ENCODE measurements at regions not wholly inside any gene's neighbourhood (a gene's known extent, or its start where the extent isn't known, plus 50 kb on each side); places are given as distances from the start of the nearest gene placed in this dataset.

DNA sequence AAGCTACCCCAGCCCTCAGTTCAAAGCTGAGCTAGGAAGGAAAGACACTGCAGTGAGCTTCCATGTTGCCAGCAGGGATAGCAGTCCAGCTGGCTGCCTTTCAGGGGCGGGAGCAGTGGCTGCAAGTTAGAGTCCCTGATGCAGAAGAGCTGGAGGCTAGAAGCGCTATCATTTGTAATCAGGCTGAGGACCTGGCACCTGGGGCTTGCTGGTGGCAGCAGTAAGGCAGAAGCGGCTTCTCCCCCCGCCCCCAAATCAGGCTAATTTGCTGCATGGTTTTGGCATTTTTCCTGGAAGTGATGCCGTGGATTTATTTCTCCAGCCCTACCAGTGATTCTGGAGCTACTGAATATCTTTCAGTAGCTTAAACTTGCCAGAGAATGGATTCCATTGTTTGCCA is 203.3 kb downstream of the CLCN4 start:
- ChIA-PET CTCF (no interaction called here), POLR2A (no interaction called here)
- Histone ChIP-seq H3K27me3 (ENCODE audit: control insufficient read depth, insufficient read depth, low read length) (no peaks in the 10 kb centered on the region), H3K4me3 (ENCODE audit: low read depth in 2 of 2, low read length in 2 of 2) (no peak overlapping the region), H3K36me3 (ENCODE audit: control insufficient read depth, insufficient read depth, low read length) (no peaks in the 10 kb centered on the region), H3K4me1 (ENCODE audit: control insufficient read depth, insufficient read depth, low read length) (no peaks in the 10 kb centered on the region), H3K9me3 (ENCODE audit: control insufficient read depth, insufficient read depth, low read depth, low read length) (no peaks in the 10 kb centered on the region), H3K27ac (ENCODE audit: low read length) (no peak overlapping the region)
- DNase-seq (ENCODE audit: low read depth, low spot score) (no peak), ATAC-seq (no peak)
- in situ Hi-C loops (cut with HindIII; ENCODE audit: low pct_unique_long_range_greater_than_20kb, low sequenced_read_pairs): no loop called here
- TF ChIP-seq POLR2AphosphoS5 (IDR thresholded peaks at IDR 0.05; ENCODE audit: low read depth, low read length) (no peak), SIN3A (IDR thresholded peaks at IDR 0.05; ENCODE audit: borderline replicate concordance, insufficient read depth, low read depth, low read length) (no peak), TCF7L2 (IDR thresholded peaks at IDR 0.05; ENCODE audit: low read depth, low read length) (no peak)
- TF ChIP-seq, protein P1, sequence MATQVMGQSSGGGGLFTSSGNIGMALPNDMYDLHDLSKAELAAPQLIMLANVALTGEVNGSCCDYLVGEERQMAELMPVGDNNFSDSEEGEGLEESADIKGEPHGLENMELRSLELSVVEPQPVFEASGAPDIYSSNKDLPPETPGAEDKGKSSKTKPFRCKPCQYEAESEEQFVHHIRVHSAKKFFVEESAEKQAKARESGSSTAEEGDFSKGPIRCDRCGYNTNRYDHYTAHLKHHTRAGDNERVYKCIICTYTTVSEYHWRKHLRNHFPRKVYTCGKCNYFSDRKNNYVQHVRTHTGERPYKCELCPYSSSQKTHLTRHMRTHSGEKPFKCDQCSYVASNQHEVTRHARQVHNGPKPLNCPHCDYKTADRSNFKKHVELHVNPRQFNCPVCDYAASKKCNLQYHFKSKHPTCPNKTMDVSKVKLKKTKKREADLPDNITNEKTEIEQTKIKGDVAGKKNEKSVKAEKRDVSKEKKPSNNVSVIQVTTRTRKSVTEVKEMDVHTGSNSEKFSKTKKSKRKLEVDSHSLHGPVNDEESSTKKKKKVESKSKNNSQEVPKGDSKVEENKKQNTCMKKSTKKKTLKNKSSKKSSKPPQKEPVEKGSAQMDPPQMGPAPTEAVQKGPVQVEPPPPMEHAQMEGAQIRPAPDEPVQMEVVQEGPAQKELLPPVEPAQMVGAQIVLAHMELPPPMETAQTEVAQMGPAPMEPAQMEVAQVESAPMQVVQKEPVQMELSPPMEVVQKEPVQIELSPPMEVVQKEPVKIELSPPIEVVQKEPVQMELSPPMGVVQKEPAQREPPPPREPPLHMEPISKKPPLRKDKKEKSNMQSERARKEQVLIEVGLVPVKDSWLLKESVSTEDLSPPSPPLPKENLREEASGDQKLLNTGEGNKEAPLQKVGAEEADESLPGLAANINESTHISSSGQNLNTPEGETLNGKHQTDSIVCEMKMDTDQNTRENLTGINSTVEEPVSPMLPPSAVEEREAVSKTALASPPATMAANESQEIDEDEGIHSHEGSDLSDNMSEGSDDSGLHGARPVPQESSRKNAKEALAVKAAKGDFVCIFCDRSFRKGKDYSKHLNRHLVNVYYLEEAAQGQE (IDR thresholded peaks at IDR 0.05; ENCODE audit: insufficient read depth in 1 of 2, low read depth in 2 of 2, low read length in 1 of 2): no peak
- TF ChIP-seq, protein P2, sequence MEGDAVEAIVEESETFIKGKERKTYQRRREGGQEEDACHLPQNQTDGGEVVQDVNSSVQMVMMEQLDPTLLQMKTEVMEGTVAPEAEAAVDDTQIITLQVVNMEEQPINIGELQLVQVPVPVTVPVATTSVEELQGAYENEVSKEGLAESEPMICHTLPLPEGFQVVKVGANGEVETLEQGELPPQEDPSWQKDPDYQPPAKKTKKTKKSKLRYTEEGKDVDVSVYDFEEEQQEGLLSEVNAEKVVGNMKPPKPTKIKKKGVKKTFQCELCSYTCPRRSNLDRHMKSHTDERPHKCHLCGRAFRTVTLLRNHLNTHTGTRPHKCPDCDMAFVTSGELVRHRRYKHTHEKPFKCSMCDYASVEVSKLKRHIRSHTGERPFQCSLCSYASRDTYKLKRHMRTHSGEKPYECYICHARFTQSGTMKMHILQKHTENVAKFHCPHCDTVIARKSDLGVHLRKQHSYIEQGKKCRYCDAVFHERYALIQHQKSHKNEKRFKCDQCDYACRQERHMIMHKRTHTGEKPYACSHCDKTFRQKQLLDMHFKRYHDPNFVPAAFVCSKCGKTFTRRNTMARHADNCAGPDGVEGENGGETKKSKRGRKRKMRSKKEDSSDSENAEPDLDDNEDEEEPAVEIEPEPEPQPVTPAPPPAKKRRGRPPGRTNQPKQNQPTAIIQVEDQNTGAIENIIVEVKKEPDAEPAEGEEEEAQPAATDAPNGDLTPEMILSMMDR (IDR thresholded peaks at IDR 0.05): no peak
- no TSS peak for BruUV-seq (replicated peaks)
- intact Hi-C loops (cut with micrococcal nuclease; ENCODE audit: unreplicated experiment): no loop called here

DNA sequence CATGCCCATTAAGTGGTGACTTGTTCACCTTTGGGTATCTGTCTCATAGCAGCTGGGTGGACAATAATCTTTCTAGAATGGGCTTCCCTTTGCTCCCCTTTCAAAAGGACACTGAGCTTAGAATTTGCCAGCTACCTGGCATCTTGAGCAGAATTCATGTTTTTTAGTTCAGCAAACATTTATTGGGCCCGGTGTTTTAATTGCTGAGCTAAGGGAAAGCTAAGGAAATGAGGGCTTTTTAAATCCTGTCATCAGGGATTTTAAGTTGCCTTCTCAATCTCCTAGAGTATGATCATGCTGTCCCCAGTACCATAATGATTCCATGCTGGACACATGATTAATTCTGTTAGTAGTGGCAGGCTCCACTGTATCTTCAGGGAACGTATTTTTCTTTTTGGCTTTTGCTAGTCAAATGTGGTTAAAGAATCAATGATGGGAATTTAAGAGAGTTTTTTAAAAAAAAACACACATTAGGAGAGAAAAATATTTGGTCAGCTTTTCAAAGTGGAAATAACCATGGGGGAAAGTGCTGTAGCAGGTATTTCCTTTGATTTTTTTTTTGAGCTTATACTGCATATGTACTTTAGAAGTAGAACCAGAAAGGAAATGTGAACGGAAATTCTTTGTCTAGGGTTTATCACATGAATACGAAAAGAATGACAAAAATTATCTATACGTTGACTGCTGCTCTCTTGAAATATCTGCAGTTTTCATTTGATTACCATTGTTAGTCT is 208.9 kb downstream of the CLCN4 start:
- no peaks in the 10 kb centered on the region for H3K4me1 ChIP-seq (ENCODE audit: control insufficient read depth, insufficient read depth, low read length)
- CTCF ChIA-PET: no interaction called here
- no peaks in the 10 kb centered on the region for H3K36me3 ChIP-seq (ENCODE audit: control insufficient read depth, insufficient read depth, low read length)
- intact Hi-C loops (cut with micrococcal nuclease; ENCODE audit: unreplicated experiment) (no loop called here), in situ Hi-C loops (cut with HindIII; ENCODE audit: low pct_unique_long_range_greater_than_20kb, low sequenced_read_pairs) (no loop called here)
- H3K27ac ChIP-seq (ENCODE audit: low read length): no peak overlapping the region
- H3K9me3 ChIP-seq (ENCODE audit: control insufficient read depth, insufficient read depth, low read depth, low read length): no peaks in the 10 kb centered on the region
- POLR2A ChIA-PET: no interaction called here
- DNase-seq (ENCODE audit: low read depth, low spot score): no peak
- no peak for ATAC-seq
- H3K4me3 ChIP-seq (ENCODE audit: low read depth in 2 of 2, low read length in 2 of 2): no peak overlapping the region
- no peaks in the 10 kb centered on the region for H3K27me3 ChIP-seq (ENCODE audit: control insufficient read depth, insufficient read depth, low read length)
- TF ChIP-seq, protein P2 (IDR thresholded peaks at IDR 0.05): no peak
- TF ChIP-seq POLR2AphosphoS5 (IDR thresholded peaks at IDR 0.05; ENCODE audit: low read depth, low read length) (no peak), SIN3A (IDR thresholded peaks at IDR 0.05; ENCODE audit: borderline replicate concordance, insufficient read depth, low read depth, low read length) (no peak), TCF7L2 (IDR thresholded peaks at IDR 0.05; ENCODE audit: low read depth, low read length) (no peak)
- TF ChIP-seq, protein P1 (IDR thresholded peaks at IDR 0.05; ENCODE audit: insufficient read depth in 1 of 2, low read depth in 2 of 2, low read length in 1 of 2): no peak
- no TSS peak for BruUV-seq (replicated peaks)
